ENCODE measurements at regions not wholly inside any gene's neighbourhood (a gene's known extent, or its start where the extent isn't known, plus 50 kb on each side); places are given as distances from the start of the nearest gene placed in this dataset.

GRCh38 chr1:82042306-82043060, 241.7 kb downstream of the ADGRL2 start:
- Histone ChIP-seq H3K36me3 (no peaks in the 10 kb centered on the region), H3K4me1 (no peaks in the 10 kb centered on the region), H3K9me3 (no peaks in the 10 kb centered on the region), H3K27me3 (no peaks in the 10 kb centered on the region), H3K27ac (no peak overlapping the region), H3K4me3 (no peak overlapping the region)
- TF ChIP-seq POLR2A (IDR thresholded peaks at IDR 0.05), result no peak
- TF ChIP-seq CTCF (IDR thresholded peaks at IDR 0.05), result no peak
- DNase-seq, result no peak
- intact Hi-C loops (cut with DNase I), result no loop called here
- WGBS, 2 donors, result 65 to 71% methylated on average over 4 of the region's 4 CpGs
